ENCODE measurements at regions not wholly inside any gene's neighbourhood (a gene's known extent, or its start where the extent isn't known, plus 50 kb on each side); places are given as distances from the start of the nearest gene placed in this dataset.

DNA sequence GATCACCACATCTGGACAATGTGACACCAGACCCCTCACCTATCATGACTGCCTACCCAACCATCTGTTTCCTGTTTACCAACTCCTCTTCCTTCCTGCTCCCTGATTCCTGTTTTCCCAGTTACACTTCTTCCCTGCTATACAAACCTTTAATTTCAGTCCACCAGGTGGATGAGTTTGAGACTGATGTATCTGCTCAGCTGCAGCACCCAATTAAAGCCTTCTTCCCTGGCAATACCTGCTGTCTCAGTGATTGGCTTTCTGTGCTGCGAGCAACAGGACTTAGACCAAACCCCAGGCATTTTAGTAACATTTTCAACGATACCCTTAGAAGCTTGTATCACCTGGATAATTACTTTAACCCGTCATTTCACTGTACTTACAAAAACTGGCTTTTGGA lies 968.2 kb upstream of the NR2F2 start:
- TF ChIP-seq, protein P1, sequence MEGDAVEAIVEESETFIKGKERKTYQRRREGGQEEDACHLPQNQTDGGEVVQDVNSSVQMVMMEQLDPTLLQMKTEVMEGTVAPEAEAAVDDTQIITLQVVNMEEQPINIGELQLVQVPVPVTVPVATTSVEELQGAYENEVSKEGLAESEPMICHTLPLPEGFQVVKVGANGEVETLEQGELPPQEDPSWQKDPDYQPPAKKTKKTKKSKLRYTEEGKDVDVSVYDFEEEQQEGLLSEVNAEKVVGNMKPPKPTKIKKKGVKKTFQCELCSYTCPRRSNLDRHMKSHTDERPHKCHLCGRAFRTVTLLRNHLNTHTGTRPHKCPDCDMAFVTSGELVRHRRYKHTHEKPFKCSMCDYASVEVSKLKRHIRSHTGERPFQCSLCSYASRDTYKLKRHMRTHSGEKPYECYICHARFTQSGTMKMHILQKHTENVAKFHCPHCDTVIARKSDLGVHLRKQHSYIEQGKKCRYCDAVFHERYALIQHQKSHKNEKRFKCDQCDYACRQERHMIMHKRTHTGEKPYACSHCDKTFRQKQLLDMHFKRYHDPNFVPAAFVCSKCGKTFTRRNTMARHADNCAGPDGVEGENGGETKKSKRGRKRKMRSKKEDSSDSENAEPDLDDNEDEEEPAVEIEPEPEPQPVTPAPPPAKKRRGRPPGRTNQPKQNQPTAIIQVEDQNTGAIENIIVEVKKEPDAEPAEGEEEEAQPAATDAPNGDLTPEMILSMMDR (conservative IDR thresholded peaks at IDR 0.05 in 1 of 2, IDR thresholded peaks at IDR 0.05 in 1 of 2; ENCODE audit: low read depth in 1 of 2, low read length in 2 of 2) = no peak
- TF ChIP-seq EZH2 (IDR thresholded peaks at IDR 0.05; ENCODE audit: low read length, missing control alignments) = no peak

Data from fibroblast of lung (primary cell).